ENCODE measurements at regions not wholly inside any gene's neighbourhood (a gene's known extent, or its start where the extent isn't known, plus 50 kb on each side); places are given as distances from the start of the nearest gene placed in this dataset.

DNA sequence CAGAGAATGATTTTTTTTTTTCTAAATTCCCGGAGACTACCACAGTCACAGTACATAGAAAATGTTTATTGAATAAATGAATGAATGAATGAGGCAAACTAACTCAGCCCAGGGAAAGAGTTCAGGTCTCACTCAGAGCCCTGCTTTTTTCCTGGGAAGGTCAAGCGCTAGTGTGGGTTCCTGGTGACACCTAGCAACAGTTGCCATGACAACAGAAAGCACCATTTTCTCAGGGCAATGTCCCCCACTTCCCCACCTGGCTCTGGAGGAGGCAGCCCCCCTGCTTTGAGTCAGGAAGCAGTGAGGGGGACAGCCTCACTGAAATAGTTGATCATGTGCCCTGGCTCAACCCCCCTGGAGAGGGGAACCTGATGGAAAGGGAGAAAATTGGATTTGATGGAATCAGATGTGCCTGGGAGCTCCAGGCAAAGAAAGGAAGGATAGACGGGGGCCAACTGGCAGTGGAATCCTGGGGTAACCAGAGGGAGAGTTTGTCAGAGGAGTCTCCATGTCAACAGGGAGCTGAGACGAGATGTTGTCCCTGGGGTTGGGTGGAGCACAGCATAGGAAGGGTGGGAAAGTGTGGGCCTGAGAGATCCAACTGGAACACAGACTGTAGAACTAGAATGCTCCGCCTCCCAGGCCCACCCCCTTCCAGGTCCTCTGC lies 242.2 kb upstream of the CCL2 start:
- TF ChIP-seq, protein P1, sequence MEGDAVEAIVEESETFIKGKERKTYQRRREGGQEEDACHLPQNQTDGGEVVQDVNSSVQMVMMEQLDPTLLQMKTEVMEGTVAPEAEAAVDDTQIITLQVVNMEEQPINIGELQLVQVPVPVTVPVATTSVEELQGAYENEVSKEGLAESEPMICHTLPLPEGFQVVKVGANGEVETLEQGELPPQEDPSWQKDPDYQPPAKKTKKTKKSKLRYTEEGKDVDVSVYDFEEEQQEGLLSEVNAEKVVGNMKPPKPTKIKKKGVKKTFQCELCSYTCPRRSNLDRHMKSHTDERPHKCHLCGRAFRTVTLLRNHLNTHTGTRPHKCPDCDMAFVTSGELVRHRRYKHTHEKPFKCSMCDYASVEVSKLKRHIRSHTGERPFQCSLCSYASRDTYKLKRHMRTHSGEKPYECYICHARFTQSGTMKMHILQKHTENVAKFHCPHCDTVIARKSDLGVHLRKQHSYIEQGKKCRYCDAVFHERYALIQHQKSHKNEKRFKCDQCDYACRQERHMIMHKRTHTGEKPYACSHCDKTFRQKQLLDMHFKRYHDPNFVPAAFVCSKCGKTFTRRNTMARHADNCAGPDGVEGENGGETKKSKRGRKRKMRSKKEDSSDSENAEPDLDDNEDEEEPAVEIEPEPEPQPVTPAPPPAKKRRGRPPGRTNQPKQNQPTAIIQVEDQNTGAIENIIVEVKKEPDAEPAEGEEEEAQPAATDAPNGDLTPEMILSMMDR (IDR thresholded peaks at IDR 0.05): no peak
- TF ChIP-seq POLR2A (IDR thresholded peaks at IDR 0.05) (no peak), EP300 (IDR thresholded peaks at IDR 0.05) (no peak)
